IMR-90 (cell line): ENCODE measurements at regions not wholly inside any gene's neighbourhood (a gene's known extent, or its start where the extent isn't known, plus 50 kb on each side); places are given as distances from the start of the nearest gene placed in this dataset.

Experiments used
- ATAC-seq: fragments of 200-7000 bp; cut with Tn5 transposase; 2 replicates; pipeline ENCODE4 v1.9.1; 2020; ENCODE audit warnings: low read depth, mild to moderate bottlenecking, moderate library complexity
- BruUV-seq: library from RNA; stranded (reverse); fragments of 400-500 nt; replicated peaks from 2 replicates; lab custom pipeline; 2021; lab: Mats Ljungman, UMichigan
- CTCF ChIA-PET: fragments of 300-600 bp; formaldehyde crosslinking; extraction: SDS; loops from one replicate; lab custom pipeline; 2021; ENCODE audit warnings: antibody characterized with exemption; lab: Yijun Ruan, JAX
- POLR2A ChIA-PET: fragments of 300-600 bp; sonication (Branson Sonifier 250); formaldehyde crosslinking; loops from one replicate; lab custom pipeline; 2022; ENCODE audit warnings: antibody characterized with exemption; ENCODE audit not compliant: unreplicated experiment; lab: Charles Lee
- DNase-seq: peaks from one replicate; pipeline ENCODE4 v3.0.0; 2013
- H2AFZ ChIP-seq: replicated peaks from 2 replicates; pipeline ENCODE3; 2013; ENCODE audit warnings: low read length, mild to moderate bottlenecking; ENCODE audit not compliant: poor library complexity
- H2AK5ac ChIP-seq: 2 replicates; pipeline ENCODE4 v1.6.1; 2013; ENCODE audit warnings: low read depth, low read length, inconsistent platforms
- H2AK9ac ChIP-seq: replicated peaks from 2 replicates; pipeline ENCODE3; 2013; ENCODE audit warnings: mild to moderate bottlenecking, low read depth, low read length, moderate library complexity; ENCODE audit not compliant: poor library complexity
- H2BK120ac ChIP-seq: 2 replicates; pipeline ENCODE4 v1.6.1; 2013; ENCODE audit warnings: low read depth, low read length, inconsistent platforms
- H2BK15ac ChIP-seq: 3 replicates; pipeline ENCODE4 v1.6.1; 2013; ENCODE audit warnings: low read depth, low read length, inconsistent platforms
- H2BK20ac ChIP-seq: 2 replicates; pipeline ENCODE4 v1.6.1; 2013; ENCODE audit warnings: low read depth, mild to moderate bottlenecking, inconsistent platforms, low read length, moderate library complexity
- H2BK5ac ChIP-seq: 2 replicates; pipeline ENCODE4 v1.6.1; 2013; ENCODE audit warnings: mild to moderate bottlenecking, low read depth, low read length, inconsistent platforms; ENCODE audit not compliant: poor library complexity, severe bottlenecking
- H3K14ac ChIP-seq: replicated peaks from 2 replicates; pipeline ENCODE4 v1.6.1; 2013; ENCODE audit warnings: low read depth, low read length, inconsistent platforms
- H3K18ac ChIP-seq: 2 replicates; pipeline ENCODE4 v1.6.1; 2013; ENCODE audit warnings: low read depth, low read length, control low read depth
- H3K23ac ChIP-seq: 2 replicates; pipeline ENCODE4 v1.6.1; 2013; ENCODE audit warnings: low read depth, low read length, inconsistent platforms
- H3K27ac ChIP-seq: 2 replicates; pipeline ENCODE4 v1.5.1; 2013; ENCODE audit warnings: mild to moderate bottlenecking, control low read depth, low read length; ENCODE audit not compliant: insufficient read depth
- H3K27me3 ChIP-seq: 2 replicates; pipeline ENCODE4 v1.6.1; 2013; ENCODE audit warnings: low read length; ENCODE audit not compliant: control insufficient read depth, insufficient read depth
- H3K36me3 ChIP-seq: 2 replicates; pipeline ENCODE4 v1.6.1; 2013; ENCODE audit warnings: low read length, mixed read lengths; ENCODE audit not compliant: control insufficient read depth, insufficient read depth
- H3K4ac ChIP-seq: 2 replicates; pipeline ENCODE4 v1.6.1; 2013; ENCODE audit warnings: low read depth, low read length, inconsistent platforms
- H3K4me1 ChIP-seq: 2 replicates; pipeline ENCODE4 v1.6.1; 2013; ENCODE audit warnings: low read length, mixed read lengths; ENCODE audit not compliant: control insufficient read depth, insufficient read depth
- H3K4me2 ChIP-seq: 2 replicates; pipeline ENCODE4 v1.6.1; 2013; ENCODE audit warnings: low read depth, mild to moderate bottlenecking, control low read depth, low read length, moderate library complexity
- H3K4me3 ChIP-seq: 2 replicates; pipeline ENCODE4 v1.5.1; 2013; ENCODE audit warnings: low read depth, mild to moderate bottlenecking, control low read depth, low read length, moderate library complexity; ENCODE audit not compliant: insufficient read depth
- H3K56ac ChIP-seq: 2 replicates; pipeline ENCODE4 v1.6.1; 2013; ENCODE audit warnings: low read length, inconsistent platforms; ENCODE audit not compliant: insufficient read depth; ENCODE audit errors: extremely low read depth
- H3K79me1 ChIP-seq, 2 experiments: 2 replicates each; pipeline ENCODE4 v1.6.1; 2013; ENCODE audit warnings: low read length in 2 of 2, inconsistent platforms in 1 of 2, low read depth in 1 of 2
- H3K9ac ChIP-seq: 2 replicates; pipeline ENCODE4 v1.6.1; 2013; ENCODE audit warnings: low read depth, low read length, control low read depth
- H3K9me1 ChIP-seq: 2 replicates; pipeline ENCODE4 v1.6.1; 2013; ENCODE audit warnings: low read length, inconsistent platforms; ENCODE audit not compliant: insufficient read depth
- H3K9me3 ChIP-seq: 2 replicates; pipeline ENCODE4 v1.6.1; 2013; ENCODE audit warnings: low read length; ENCODE audit not compliant: control insufficient read depth, insufficient read depth
- H4K20me1 ChIP-seq: 2 replicates; pipeline ENCODE4 v1.6.1; 2013; ENCODE audit warnings: low read length, inconsistent platforms; ENCODE audit not compliant: insufficient read depth
- H4K5ac ChIP-seq: 2 replicates; pipeline ENCODE4 v1.6.1; 2013; ENCODE audit warnings: mild to moderate bottlenecking, low read depth, low read length, control low read depth
- H4K8ac ChIP-seq, 2 experiments: 2 replicates each; pipeline ENCODE4 v1.6.1; 2013; ENCODE audit warnings: low read depth in 2 of 2, low read length in 2 of 2, control low read depth in 1 of 2, inconsistent platforms in 1 of 2
- H4K91ac ChIP-seq: 2 replicates; pipeline ENCODE4 v1.6.1; 2013; ENCODE audit warnings: low read depth, low read length, inconsistent platforms; ENCODE audit not compliant: insufficient read depth
- BHLHE40 ChIP-seq: fragments of 150-350 bp; IDR thresholded peaks from 2 replicates; pipeline ENCODE4 v1.6.1; 2016; ENCODE audit warnings: mild to moderate bottlenecking, low read depth, low read length
- CEBPB ChIP-seq: IDR thresholded peaks from 2 replicates; pipeline ENCODE4 v1.6.1; 2012; ENCODE audit warnings: low read depth, low read length, improper control_type of control experiment
- CHD1 ChIP-seq: IDR thresholded peaks from 2 replicates; pipeline ENCODE4 v1.6.1; 2012; ENCODE audit warnings: low read depth, low read length, improper control_type of control experiment
- CTCF ChIP-seq: conservative IDR thresholded peaks from 2 replicates; pipeline ENCODE4 v1.5.1; 2012; ENCODE audit warnings: mild to moderate bottlenecking, low read depth, low read length, improper control_type of control experiment
- FOS ChIP-seq: fragments of 150-350 bp; IDR thresholded peaks from 2 replicates; pipeline ENCODE4 v1.6.1; 2016; ENCODE audit warnings: low read depth, low read length
- MAFK ChIP-seq: IDR thresholded peaks from 2 replicates; pipeline ENCODE4 v1.6.1; 2012; ENCODE audit warnings: low read depth, low read length, improper control_type of control experiment
- MAZ ChIP-seq: IDR thresholded peaks from 2 replicates; pipeline ENCODE4 v1.6.1; 2012; ENCODE audit warnings: low read depth, mild to moderate bottlenecking, low read length, improper control_type of control experiment, moderate library complexity, borderline replicate concordance
- MXI1 ChIP-seq: IDR thresholded peaks from 2 replicates; pipeline ENCODE4 v1.6.1; 2012; ENCODE audit warnings: low read depth, mild to moderate bottlenecking, low read length, moderate library complexity, borderline replicate concordance
- NFE2L2 ChIP-seq: fragments of 150-350 bp; IDR thresholded peaks from 2 replicates; pipeline ENCODE4 v1.6.1; 2016; ENCODE audit warnings: low read depth, mild to moderate bottlenecking, low read length
- POLR2A ChIP-seq: IDR thresholded peaks from 2 replicates; pipeline ENCODE4 v1.6.1; 2012; ENCODE audit warnings: mild to moderate bottlenecking, low read depth, low read length
- RAD21 ChIP-seq: IDR thresholded peaks from 2 replicates; pipeline ENCODE4 v1.6.1; 2012; ENCODE audit warnings: low read length, improper control_type of control experiment
- RCOR1 ChIP-seq: IDR thresholded peaks from 2 replicates; pipeline ENCODE4 v1.6.1; 2012; ENCODE audit warnings: mild to moderate bottlenecking, low read length, improper control_type of control experiment; ENCODE audit not compliant: insufficient replicate concordance
- RFX5 ChIP-seq: IDR thresholded peaks from 2 replicates; pipeline ENCODE4 v1.8.0; 2012; ENCODE audit warnings: low read depth, mild to moderate bottlenecking, low read length, moderate library complexity
- SMC3 ChIP-seq: fragments of 150-350 bp; IDR thresholded peaks from 2 replicates; pipeline ENCODE4 v1.6.1; 2016; ENCODE audit warnings: low read depth, mild to moderate bottlenecking, antibody characterized with exemption, low read length, moderate library complexity
- USF2 ChIP-seq: fragments of 150-350 bp; IDR thresholded peaks from 2 replicates; pipeline ENCODE4 v1.6.1; 2017; ENCODE audit warnings: mild to moderate bottlenecking, antibody characterized with exemption, low read length, low read depth
- WGBS, 2 experiments: methylation state at CpG; one replicate each; pipeline versions ENCODE4 v1.1.5 to v1.1.7; 2013; ENCODE audit warnings: missing lambda C conversion rate in 2 of 2; ENCODE audit not compliant: insufficient read length in 1 of 2; ENCODE audit errors: extremely low coverage in 2 of 2; 5-methylcytosine and 5-hydroxymethylcytosine counted together
- dilution Hi-C: fragments of 300-500 bp; cut with HindIII; formaldehyde crosslinking; loops from one replicate; pipeline ENCODE4 v1.14.3; 2018; ENCODE audit warnings: low sequenced_read_pairs; ENCODE audit not compliant: unreplicated experiment
- in situ Hi-C: fragments of 300-500 bp; cut with MboI; formaldehyde crosslinking; loops from 3 replicates; pipeline ENCODE4 v1.14.3; 2019; ENCODE audit warnings: low sequenced_read_pairs, inconsistent platforms, mixed read lengths
- intact Hi-C: fragments of 100-400 bp; cut with micrococcal nuclease; formaldehyde crosslinking; loops from 2 replicates; pipeline ENCODE4 v1.10.0; 2022

GRCh38 chr5:2110934-2111462 is 228.3 kb upstream of the IRX4 start:
- no peak overlapping the region for H3K23ac ChIP-seq
- dilution Hi-C loops: no loop called here
- intact Hi-C loops: no loop called here
- CTCF ChIA-PET: no interaction called here
- no peaks in the 10 kb centered on the region for H3K79me1 ChIP-seq
- no peak overlapping the region for H3K4me3 ChIP-seq
- H4K91ac ChIP-seq: no peak overlapping the region
- no peak overlapping the region for H3K4me2 ChIP-seq
- H3K14ac ChIP-seq: no peak overlapping the region
- peaks cover 14% of the 10 kb centered on the region for H3K9me3 ChIP-seq
- H3K4me1 ChIP-seq: no peaks in the 10 kb centered on the region
- in situ Hi-C loops: no loop called here
- no peaks in the 10 kb centered on the region for H4K20me1 ChIP-seq
- POLR2A ChIA-PET: no interaction called here
- no peak overlapping the region for H2AFZ ChIP-seq
- no peak overlapping the region for H4K5ac ChIP-seq
- no peak overlapping the region for H2BK120ac ChIP-seq
- H4K8ac ChIP-seq: no peak overlapping the region
- H3K9me1 ChIP-seq: no peaks in the 10 kb centered on the region
- H2BK5ac ChIP-seq: no peak overlapping the region
- no peak overlapping the region for H3K56ac ChIP-seq
- no peak overlapping the region for H3K9ac ChIP-seq
- TF ChIP-seq RAD21 (no peak), SMC3 (no peak), CTCF (no peak), FOS (no peak), NFE2L2 (no peak), MXI1 (no peak), MAZ (no peak), MAFK (no peak), CEBPB (no peak), POLR2A (no peak), USF2 (no peak), BHLHE40 (no peak), RCOR1 (no peak), RFX5 (no peak), CHD1 (no peak)
- no TSS peak for BruUV-seq
- H3K18ac ChIP-seq: no peak overlapping the region
- ATAC-seq: no peak
- no peak overlapping the region for H2AK5ac ChIP-seq
- WGBS, 2 experiments: no CpG with 5 or more reads among the region's 17 CpGs
- DNase-seq: no peak
- H3K4ac ChIP-seq: no peak overlapping the region
- no peak overlapping the region for H2AK9ac ChIP-seq
- no peaks in the 10 kb centered on the region for H3K27me3 ChIP-seq
- H3K27ac ChIP-seq: no peak overlapping the region
- no peaks in the 10 kb centered on the region for H3K36me3 ChIP-seq
- no peak overlapping the region for H2BK15ac ChIP-seq
- no peak overlapping the region for H2BK20ac ChIP-seq
